ENCODE measurements at regions not wholly inside any gene's neighbourhood (a gene's known extent, or its start where the extent isn't known, plus 50 kb on each side); places are given as distances from the start of the nearest gene placed in this dataset.
"Not testable (repeated sequence)": the region's sequence is repeated elsewhere in the genome, so short reads cannot be mapped to it uniquely, and the experiment has no call there.

DNA sequence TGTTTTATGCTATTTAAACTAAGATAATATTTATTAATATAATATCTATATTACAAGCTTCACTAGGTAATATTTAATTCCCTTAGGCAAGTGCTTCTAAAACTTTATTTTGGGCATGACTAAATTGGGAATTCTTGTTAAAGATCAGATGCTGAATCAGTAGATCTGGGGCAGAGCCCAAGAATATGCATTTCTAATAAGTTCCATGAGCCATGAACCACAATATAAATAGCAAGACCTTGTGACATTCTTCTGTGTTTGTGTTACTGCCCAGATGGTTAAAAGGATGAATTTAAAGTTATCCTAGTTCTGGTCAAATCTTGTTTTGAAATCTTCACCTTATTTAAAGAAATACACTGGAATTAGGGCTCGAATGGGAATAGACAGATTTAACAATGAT is 258.4 kb upstream of the CACNA2D1 start:
- no peak for DNase-seq

DNA sequence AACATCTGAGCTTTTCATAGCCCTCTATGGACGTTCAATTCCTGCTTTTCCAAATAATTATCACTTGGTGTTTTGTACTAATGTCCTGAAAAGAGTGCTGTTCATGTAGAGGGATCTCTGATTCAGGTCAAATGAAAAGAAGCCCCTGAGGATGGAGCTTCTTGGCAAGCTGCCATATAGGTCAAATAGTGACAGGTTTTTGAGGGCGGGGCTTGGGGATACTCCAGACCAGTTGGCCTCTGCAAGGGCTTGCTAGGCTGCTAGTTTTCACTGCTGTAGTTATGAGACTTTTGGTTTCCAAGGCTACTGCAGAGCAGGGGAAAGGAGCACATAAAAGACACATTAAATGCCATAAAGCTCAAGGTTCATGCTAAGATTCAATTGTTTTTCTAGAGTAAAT is 257.2 kb upstream of the CACNA2D1 start:
- DNase-seq, result no peak

DNA sequence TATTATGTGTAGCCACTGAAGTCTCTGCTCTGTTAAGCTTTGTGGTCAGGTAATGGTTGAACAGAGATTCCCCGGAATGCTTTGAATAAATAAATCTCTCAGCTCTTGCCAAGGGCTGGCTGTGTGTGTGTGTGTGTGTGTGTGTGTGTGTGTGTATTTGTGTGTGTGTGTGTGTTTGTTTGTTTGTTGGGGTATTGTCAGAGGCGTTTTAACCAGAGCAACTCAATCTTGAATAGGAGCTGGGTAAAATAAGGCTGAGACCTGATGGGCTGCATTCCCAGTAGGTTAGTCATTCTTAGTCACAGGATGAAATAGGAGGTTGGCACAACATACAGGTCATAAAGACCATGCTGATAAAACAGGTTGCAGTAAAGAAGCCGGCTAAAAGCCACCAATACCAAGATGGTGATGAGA is 256.2 kb upstream of the CACNA2D1 start:
- DNase-seq, result no peak

DNA sequence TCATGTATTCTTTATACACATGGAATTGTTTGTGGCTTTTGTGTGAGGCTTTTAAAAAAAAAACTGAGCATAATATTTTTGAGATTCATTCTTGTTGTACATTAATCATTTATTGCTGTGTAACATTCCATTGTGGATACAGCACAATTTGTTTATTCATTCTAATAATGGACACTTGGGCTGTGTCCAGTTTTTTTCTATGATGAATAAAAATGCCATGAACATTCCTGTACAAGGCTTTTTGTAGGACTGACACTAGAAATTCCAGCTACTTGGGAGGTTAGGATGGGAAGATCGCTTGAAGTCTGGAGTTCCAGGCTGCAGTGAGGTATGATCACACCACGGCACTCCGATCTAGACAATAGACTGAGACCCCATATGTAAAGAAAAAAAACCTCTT is 254.3 kb upstream of the CACNA2D1 start:
- no peak for DNase-seq

DNA sequence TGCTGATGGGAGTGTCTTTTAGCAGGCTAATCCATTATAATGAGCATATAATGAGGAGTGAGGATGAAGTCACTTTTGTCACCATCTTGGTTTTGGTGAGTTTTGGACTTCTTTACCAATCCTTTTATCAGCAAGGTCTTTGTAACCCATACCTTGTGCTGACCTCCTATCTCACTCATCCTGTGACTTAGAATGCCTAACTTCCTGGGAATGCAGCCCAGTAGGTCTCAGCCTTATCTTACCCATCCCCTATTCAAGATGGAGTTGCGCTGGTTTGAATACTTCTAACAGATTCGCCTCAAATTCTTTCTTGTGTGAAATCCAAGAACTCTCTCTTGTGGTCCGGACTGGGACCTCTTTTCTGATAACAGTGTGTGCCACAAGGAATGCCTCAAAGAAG is 253.1 kb upstream of the CACNA2D1 start:
- no peak for DNase-seq

DNA sequence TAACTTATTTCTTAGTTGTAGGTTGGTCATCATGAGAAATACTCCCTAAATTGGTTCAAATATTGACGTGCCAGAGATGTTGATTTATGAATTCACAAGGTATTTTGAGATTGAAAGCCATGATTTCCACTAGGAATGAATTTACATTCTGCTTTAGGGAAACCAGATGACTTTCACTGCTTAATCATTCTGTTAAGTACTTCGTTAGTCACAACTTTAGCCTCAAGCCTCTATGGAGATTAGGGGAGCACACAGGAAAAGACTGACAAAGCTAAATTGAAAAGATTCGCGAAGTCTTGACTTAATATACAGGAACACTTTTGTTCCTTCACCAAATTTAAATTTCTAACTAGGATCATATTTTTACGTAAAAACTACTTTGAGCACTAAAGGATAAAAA is 250.4 kb upstream of the CACNA2D1 start:
- no peak for DNase-seq

DNA sequence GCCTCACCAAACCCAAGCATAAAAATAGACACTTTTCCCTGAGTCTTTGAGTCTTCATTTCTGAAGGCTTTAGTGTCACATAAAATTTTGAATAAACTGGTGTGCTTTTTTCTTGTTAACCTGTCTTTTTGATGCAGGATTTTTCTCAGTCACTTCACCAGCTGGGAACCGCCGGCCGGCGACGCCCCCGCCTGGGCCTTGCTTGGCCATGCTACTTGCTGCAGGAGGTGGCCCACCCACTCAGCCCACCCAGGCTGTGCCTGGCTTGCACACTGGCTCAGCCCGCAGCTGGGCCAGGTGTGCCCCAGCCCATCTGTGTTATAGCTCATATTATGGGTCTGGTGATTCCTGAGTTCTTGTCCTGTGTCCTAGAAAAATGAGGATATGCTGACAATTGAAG is 247.4 kb upstream of the CACNA2D1 start:
- DNase-seq, result no peak

DNA sequence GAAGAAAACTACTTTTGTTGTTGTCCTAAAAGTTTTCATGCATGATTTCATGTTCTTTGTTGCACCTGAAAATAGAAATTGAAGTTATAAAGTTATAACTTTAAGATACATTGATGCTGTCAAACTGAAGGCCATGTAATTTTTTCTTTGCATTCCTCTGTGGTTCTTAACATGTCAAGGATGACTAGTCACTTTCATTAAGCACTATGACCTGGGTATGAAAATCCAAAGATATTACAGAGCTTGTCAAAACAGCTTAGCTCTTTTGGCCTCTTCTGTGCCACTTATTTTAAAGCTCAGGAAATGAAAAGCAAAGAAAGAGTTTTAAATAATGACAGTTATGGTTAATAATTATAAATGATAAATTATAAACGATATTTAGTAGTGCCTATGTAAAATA is 241.6 kb upstream of the CACNA2D1 start:
- no peak for DNase-seq

DNA sequence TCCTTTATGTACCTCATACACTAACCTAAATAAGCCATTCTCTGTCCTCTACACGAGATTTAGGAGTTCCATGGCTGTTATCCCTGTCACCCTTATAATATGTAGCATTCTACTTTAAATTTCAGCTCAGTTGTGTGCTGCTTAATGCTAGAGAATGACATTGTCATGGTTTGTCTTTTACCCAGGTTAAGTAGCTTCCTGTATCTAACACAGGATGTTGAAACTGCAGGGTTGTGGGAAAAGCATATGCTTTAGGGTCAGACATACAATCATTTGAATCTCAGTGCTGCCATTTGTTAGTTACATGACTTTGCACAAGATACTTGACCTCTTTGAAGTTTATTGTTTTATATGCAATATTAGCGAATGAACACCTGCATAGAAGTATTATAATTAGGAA is 235.1 kb upstream of the CACNA2D1 start:
- no peak for DNase-seq

DNA sequence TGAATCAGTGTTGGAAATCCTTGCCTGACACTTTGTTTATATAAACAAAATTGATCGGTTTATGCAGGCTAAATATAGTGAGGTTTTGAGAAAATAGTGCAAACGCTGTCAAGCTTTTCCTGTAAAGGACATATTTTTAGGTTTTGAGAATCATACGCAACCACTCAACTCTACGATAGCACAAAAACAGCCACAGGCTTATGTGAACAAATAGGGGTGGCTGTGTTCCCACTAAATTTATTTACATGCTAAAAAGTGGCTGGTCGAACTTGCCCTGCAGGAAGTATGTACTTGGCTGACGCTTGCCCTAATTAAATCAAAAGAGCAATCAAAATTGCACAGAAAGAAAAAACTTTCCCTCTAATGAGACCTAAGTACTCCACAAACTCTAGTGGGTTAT is 234.7 kb upstream of the CACNA2D1 start:
- no peak for DNase-seq

DNA sequence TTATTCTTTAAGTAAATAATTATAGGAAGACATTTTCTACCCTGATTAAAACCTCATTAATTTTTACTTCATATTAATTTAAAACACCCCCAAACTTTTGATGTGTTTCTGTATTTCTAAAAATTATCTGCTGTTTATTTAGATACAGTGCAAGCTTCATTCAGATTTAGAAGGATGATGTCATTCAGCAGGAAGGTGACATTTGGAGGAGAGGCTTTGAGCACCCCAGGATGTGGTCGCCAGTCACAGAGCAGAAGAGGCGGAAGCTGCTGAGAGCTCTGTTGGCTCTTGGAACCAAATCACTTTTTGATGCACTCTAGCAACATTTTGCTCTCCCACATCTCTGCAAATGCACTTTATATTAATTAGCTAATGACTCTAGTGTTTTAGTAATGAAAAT is 233.9 kb upstream of the CACNA2D1 start:
- DNase-seq, result peak; percentile 9

DNA sequence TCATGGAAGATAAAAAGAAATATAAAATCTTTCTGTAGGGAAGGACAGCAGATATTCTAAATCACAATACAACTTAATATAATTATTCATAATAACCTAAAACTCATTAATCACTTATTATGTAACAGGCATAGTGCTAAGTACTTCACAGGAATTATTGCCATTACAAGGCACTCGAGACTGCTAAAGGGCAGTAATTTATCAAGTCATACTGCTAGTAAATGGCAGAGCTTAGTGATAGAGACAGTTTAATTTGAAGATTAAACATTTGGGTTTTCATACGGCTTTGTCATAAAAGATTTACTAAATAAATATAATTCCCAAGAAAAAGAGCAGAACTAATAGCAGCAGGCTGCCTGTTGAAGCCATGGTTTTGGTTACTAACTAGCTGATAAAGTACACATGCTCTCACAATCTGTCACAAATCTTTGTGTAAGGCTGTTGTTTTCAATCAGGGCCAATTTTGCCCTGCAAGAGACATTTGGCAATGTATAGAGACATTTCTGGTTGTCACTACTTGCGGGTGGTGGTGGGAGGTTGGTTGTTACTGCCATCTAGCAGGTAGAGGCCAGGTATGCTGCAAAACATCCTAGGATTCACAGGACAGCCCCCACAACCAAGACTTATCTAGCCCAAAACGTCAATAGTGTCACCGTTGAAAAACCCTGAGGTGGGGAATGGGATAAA is 233.3 kb upstream of the CACNA2D1 start:
- no peak for DNase-seq

DNA sequence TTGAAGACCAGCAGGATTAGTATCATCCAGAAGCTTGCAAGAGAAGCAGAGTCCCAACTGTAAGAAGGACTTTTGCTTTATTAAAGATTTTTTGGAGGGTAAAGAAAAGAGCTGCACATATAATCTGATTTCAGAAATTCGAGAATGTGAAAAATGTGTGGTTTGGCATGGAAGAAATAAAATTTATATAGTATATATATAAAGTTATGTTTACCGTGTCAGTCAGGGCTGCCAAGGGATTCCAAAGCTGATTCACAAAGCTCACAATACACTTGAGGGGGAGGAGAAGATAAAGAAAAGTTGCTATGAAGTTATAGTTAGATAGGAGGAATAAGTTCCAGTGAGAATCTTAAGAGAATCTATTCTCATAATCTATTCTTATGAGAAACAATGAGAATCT is 231.8 kb upstream of the CACNA2D1 start:
- DNase-seq, result no peak

DNA sequence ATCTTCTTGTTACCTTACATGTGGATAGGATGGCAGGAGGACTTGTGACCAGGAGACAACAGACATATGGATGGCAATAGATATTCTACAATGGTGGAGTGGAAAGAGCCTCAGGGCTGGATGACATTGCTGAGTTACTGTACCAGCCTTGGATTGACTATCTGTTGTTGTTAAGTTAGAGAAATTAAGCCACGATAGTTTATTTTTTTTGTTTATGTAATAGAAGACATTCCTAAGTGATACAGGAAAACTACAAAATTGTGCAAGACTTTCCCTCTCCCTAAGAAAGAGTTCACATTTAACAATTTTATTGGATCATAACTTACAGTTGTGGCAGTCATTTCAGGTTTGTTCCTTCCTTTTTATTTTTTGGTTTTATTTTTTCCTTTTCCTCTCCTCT is 230.7 kb upstream of the CACNA2D1 start:
- no peak for DNase-seq

DNA sequence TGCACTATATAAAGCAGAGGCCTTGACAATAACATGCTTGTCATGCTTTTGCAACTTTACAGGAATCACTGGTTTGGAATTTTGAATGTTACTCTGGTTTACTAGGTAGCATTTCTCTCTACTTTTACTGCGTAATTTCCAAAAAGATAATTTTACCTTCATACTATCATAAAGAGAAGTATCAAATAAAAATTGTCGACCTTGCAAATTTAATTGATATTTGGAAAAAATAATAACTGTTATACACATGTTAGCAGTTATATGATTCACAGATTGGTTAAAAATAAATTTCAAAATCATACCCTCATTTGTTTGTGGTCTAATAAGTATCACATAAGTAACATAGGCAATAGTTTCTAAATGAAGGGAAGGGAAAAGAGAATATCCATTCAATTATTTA is 228.5 kb upstream of the CACNA2D1 start:
- DNase-seq, result no peak

DNA sequence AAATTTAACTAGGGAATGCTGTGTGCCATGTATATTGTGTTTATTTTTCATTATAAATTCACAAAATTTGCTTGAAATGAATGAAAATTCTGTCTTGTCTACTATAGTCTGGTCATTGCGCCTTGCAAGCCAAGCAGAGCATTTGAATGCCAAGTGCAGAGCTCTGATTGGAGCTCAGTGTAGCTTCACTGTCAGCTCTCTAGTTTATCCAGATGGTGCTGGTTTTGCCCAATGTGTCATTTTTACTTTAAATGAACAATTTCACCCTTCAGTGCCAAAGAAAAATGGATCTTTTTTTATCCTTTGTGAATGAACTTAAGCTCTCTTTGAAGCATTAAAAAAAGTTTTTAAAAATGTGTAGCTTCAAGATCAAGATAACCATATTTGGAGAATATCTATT is 225.6 kb upstream of the CACNA2D1 start:
- DNase-seq, result no peak

DNA sequence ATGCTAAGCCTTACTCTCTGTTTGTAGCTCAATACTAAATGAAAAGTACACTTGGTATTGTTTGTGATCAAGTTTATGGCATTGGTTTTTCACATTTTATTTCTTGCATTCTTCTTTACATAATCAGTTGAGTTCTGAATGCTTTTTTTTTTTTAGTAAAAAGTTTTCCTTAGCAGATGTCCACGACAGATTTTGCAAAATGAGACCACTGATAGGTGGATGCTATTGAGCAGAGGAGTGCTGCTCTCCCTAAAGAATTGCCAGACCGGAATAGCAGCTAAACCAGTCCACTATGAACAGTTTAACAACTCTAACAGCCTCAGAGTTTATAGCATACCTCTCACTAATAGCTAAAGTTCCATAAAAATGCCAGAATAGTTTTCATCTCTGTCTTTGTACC is 225.1 kb upstream of the CACNA2D1 start:
- DNase-seq, result no peak

DNA sequence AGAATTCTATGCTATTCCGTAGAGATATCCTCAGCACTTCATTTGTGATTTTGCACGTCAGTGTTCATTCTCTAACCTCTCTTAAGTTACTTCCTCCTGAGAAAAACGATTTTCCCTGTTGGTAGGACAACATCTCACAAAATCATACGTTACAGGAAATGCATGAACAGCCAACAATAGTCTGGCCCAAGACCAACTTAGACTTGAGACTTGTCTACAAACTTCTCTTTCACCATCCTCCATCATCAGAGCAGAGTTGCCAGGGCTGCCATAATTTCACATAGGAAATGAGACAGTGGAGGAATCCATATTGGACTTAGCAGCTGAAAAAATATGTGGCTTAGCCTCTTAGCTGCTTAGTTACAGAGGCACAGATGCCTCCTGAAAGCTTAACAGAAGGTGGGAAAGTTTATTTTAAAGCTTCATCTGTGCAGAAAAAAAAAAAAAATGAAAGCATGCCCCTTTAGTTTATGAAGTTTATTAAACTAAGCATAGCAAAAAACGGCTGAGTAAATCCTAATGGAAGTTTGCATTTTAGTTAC is 222.5 kb upstream of the CACNA2D1 start:
- DNase-seq, result no peak

DNA sequence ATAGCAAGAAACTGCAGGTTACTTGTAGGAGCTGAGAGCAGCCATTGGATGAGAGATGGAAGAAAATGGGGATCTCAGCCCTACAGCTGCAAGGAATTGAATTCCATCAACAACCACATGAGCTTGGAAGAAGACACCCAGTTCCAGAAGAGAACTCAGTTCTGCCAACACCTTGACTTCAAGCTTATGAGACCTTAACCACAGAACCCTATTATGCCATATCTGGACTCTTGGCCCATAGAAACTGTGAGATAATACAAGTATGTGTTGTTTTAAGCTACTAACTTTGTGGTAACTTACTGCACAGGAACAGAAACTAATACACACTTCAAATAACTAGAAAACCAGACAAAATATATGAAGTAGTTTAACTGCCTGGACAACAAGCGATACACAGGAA is 212.4 kb upstream of the CACNA2D1 start:
- DNase-seq, result no peak

DNA sequence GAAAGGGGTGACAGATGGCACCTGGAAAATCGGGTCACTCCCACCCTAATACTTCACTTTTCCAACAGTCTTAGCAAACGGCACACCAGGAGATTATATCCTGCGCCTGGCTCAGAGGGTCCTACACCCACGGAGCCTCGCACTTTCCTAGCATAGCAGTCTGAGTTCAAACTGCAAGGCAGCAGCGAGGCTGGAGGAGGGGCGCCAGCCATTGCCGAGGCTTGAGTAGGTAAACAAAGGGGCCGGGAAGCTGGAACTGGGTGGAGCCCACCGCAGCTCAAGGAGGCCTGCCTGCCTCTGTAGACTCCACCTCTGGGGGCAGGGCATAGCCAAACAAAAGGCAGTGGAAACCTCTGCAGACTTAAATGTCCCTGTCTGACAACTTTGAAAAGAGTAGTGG is 206.5 kb upstream of the CACNA2D1 start:
- DNase-seq, result not testable (repeated sequence)

DNA sequence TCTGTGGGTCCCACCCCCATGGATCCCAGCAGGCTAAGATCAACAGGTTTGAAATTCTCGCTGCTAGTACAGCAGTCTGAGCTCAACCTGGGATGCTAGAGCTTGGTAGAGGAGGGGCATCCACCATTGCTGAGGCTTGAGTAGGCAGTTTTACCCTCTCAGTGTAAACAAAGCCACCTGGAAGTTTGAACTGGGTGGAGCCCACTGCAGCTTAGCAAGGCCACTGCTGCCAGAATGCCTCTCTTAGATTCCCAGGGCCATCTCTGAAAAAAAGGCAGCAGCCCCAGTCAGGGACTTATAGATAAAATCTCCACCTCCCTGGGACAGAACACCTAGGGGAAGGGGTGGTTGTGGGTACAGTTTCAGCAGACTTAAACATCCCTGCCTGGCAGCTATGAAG is 190.0 kb upstream of the CACNA2D1 start:
- no peak for DNase-seq

DNA sequence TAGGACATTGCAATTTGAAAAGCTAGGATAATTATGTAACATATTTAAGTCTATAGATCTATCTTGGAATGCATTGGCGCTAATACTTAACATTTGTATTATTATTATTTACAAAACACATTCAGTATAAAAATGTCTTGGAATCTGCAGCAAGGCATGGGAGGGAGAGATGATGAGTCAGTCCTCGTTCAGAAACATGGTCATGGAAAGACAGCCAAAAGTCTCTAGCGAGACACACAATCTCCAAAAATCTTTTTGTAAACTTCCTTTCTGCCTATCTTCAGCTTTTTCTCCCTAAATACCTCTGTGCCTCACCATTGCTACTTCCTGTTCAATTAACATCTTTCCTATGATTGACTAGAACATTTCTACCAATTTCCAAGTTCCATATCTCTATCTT is 188.4 kb upstream of the CACNA2D1 start:
- DNase-seq, result no peak

DNA sequence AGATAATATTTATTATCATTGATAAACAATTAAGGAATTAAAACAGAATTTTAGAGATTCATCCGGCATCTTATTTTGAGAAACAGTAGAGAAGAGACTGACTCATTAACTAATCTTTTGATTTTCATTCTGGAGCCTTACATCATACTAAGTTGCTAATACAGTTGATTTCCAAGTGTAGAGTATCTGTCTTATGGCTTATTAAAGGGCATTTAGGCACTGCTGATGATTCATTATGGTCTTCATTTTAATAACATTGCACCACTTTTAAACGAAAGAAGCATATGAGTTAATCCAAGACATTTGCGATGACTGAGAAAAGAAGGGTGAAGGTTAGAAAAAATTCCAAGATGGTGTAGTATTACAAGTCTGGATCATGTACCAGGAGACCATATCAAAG is 186.0 kb upstream of the CACNA2D1 start:
- DNase-seq, result no peak

DNA sequence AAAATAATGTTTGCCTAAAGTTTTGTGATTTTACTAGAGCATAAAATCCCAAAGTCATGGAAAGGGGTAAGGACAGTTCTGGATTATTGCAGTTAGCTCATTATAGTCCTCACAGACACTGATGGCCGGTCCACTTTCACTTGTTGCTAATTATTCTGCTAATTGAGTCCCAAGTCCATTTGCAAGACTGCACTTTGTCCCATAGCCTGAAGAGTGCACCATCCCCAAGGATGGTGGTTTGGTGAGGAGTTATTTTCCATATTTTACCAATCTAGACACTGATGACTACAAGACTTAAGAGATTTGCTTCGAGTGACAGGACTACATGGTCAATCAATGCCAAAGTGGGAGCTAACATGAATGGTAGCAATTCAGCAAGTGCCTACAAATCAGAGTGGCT is 181.8 kb upstream of the CACNA2D1 start:
- no peak for DNase-seq

DNA sequence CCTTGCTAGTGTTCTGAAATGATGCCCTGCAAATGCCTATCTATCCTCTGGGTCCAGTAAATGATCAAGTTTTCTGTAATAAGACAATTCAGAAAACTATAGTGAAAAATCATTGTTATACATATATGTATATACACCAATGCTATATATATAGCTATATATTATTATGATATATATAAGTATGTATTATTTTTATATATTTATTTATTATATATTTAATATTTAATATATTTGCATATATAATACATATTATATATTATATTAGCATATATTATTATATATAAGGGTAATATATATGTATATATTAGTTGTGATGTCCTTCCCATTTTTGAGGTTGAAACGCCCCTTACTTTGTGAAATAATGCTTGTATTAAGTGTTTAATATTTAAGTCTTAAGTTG is 181.4 kb upstream of the CACNA2D1 start:
- DNase-seq, result no peak

DNA sequence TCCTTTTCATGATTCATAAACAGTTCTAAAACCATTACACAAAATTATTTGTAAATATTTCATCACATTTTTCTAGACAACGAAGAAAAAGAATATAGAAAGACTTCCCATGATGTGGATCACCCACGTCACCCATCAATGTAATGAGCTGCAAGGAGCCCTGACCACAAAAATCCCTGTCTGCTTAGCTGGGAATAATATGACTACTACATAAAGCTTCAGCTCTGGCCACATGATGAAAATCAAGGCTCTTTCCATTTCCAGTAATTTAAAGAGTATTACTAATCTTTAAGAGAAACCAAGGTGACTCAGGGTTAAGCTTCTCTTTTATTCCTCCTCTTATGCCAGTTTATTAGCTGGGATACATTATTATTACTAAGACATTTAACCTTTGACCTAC is 180.8 kb upstream of the CACNA2D1 start:
- DNase-seq, result no peak
